ENCODE measurements at regions not wholly inside any gene's neighbourhood (a gene's known extent, or its start where the extent isn't known, plus 50 kb on each side); places are given as distances from the start of the nearest gene placed in this dataset.

GRCh38 chr5:104305602-104306001 lies 743.0 kb upstream of the NUDT12 start:
- Histone ChIP-seq H3K56ac (ENCODE audit: insufficient read length, low read depth, low read length) (no peak overlapping the region), H3K23me2 (ENCODE audit: insufficient read length, low read depth, low read length, poor library complexity, severe bottlenecking) (no peaks in the 10 kb centered on the region), H3K79me1 (ENCODE audit: insufficient read depth, low read depth, low read length, poor library complexity, severe bottlenecking) (no peaks in the 10 kb centered on the region), H2BK15ac (ENCODE audit: low read depth, low read length) (no peak overlapping the region), H2BK5ac (ENCODE audit: insufficient read length, low read length) (no peak overlapping the region), H3K27me3 (ENCODE audit: insufficient read depth, low read length) (no peaks in the 10 kb centered on the region), H2BK20ac (ENCODE audit: low read depth, low read length, poor library complexity, severe bottlenecking) (no peak overlapping the region), H3K14ac (ENCODE audit: insufficient read depth, low read length) (no peak overlapping the region), H2AK5ac (ENCODE audit: insufficient read length, low read length) (no peak overlapping the region), H3K9me3 (ENCODE audit: control insufficient read depth, low read depth, low read length) (no peaks in the 10 kb centered on the region), H3K18ac (ENCODE audit: insufficient read length, low read depth, low read length) (no peak overlapping the region), H3K23ac (ENCODE audit: insufficient read length, low read depth, low read length) (no peak overlapping the region), H4K8ac (replicated peaks; ENCODE audit: insufficient read length, low read depth, low read length) (no peak overlapping the region), H2BK120ac (ENCODE audit: low read depth, low read length, poor library complexity, severe bottlenecking) (no peak overlapping the region), H2BK12ac (ENCODE audit: insufficient read length, low read depth, low read length) (no peak overlapping the region), H3T11ph (ENCODE audit: low read length) (no peak overlapping the region), H3K4ac (ENCODE audit: low read depth, low read length) (no peak overlapping the region), H4K20me1 (ENCODE audit: control insufficient read depth, insufficient read depth, insufficient read length) (no peaks in the 10 kb centered on the region), H2AFZ (ENCODE audit: low read length) (no peak overlapping the region), H3K4me1 (ENCODE audit: insufficient read depth, low read length) (no peaks in the 10 kb centered on the region), H3K79me2 (ENCODE audit: insufficient read depth, low read length) (no peaks in the 10 kb centered on the region), H4K91ac (ENCODE audit: insufficient read length, low read depth, low read length) (no peak overlapping the region), H4K5ac (ENCODE audit: insufficient read length, low read depth, low read length) (no peak overlapping the region), H3K4me2 (ENCODE audit: insufficient read depth, insufficient read length, low read length) (no peak overlapping the region), H3K27ac (ENCODE audit: insufficient read length, low read depth, low read length) (no peak overlapping the region), H3K9ac (ENCODE audit: extremely low read depth, insufficient read length, low read length) (no peak overlapping the region)
- Mint-ChIP-seq H3K36me3 (ENCODE audit: insufficient read depth in 1 of 3, low read depth in 3 of 3) (no peaks in the 10 kb centered on the region), H3K4me3 (no peak overlapping the region), H3K27ac (no peak overlapping the region), H3K27me3 (ENCODE audit: low read depth) (no peaks in the 10 kb centered on the region), H3K9me3 (no peaks in the 10 kb centered on the region), H3K4me1 (no peaks in the 10 kb centered on the region)
- TF ChIP-seq CTCF (conservative IDR thresholded peaks at IDR 0.05) = no peak
- no peak for DNase-seq
- no CpG with 5 or more reads among the region's 1 CpG for WGBS (ENCODE audit: extremely low coverage, insufficient read length, low lambda C conversion rate)
